Upper lobe of left lung (tissue), 6 donors: ENCODE measurements at regions not wholly inside any gene's neighbourhood (a gene's known extent, or its start where the extent isn't known, plus 50 kb on each side); places are given as distances from the start of the nearest gene placed in this dataset.
"Not testable (repeated sequence)": the region's sequence is repeated elsewhere in the genome, so short reads cannot be mapped to it uniquely, and the experiment has no call there.

Experiments used
- ATAC-seq, 2 donors: fragments of 200-7000 bp; cut with Tn5 transposase; one replicate each; pipeline ENCODE4 v1.9.1; 2022; ENCODE audit warnings: mild to moderate bottlenecking in 2 of 2, moderate library complexity in 2 of 2; ENCODE audit not compliant: low FRiP score in 2 of 2
- DNase-seq, 2 donors: peaks; one replicate each; pipeline ENCODE4 v3.0.0-alpha.2; 2019 to 2020
- H3K27ac ChIP-seq, 4 donors: fragments of 200-600 bp; sonication (generic); one replicate each; pipeline ENCODE4 v1.5.1; 2016 to 2019
- H3K27me3 ChIP-seq, 4 donors: fragments of 200-600 bp; sonication (generic); one replicate each; pipeline ENCODE4 v1.5.1; 2017 to 2019
- H3K36me3 ChIP-seq, 4 donors: fragments of 200-600 bp; sonication (generic); one replicate each; pipeline ENCODE4 v1.5.1; 2016 to 2019
- H3K4me1 ChIP-seq, 4 donors: fragments of 200-600 bp; sonication (generic); one replicate each; pipeline ENCODE4 v1.5.1; 2018 to 2019
- H3K4me3 ChIP-seq, 4 donors: fragments of 200-600 bp; sonication (generic); one replicate each; pipeline ENCODE4 v1.5.1; 2017 to 2019; ENCODE audit warnings: mild to moderate bottlenecking in 2 of 4, moderate library complexity in 1 of 4
- H3K9me3 ChIP-seq, 4 donors: fragments of 200-600 bp; sonication (generic); one replicate each; pipeline ENCODE4 v1.5.1; 2018 to 2019
- EP300 ChIP-seq, 4 donors: sonication (generic); formaldehyde crosslinking; IDR thresholded peaks; one replicate each; pipeline ENCODE4 v1.5.1; 2017; ENCODE audit warnings: antibody characterized with exemption in 4 of 4, control low read depth in 2 of 4
- POLR2A ChIP-seq, 4 donors: fragments of 450-650 bp; IDR thresholded peaks; one replicate each; pipeline ENCODE4 v1.5.1; 2016 to 2017; ENCODE audit warnings: antibody characterized with exemption in 4 of 4, mild to moderate bottlenecking in 2 of 4
- POLR2AphosphoS5 ChIP-seq, 2 donors: sonication (generic); formaldehyde crosslinking; IDR thresholded peaks; one replicate each; pipeline ENCODE4 v1.5.1; 2017; ENCODE audit warnings: antibody characterized with exemption in 2 of 2
- whole genome bisulfite sequencing, 2 donors: methylation state at CpG; one replicate each; pipeline ENCODE4 v1.1.5; 2017 to 2018; 5-methylcytosine and 5-hydroxymethylcytosine counted together
- TF ChIP-seq, protein P1 (sequence below), 6 experiments: fragments of 450-650 bp in 4 of 6; fragments of 200-600 bp in 2 of 6; sonication (generic) in 2 of 6; IDR thresholded peaks; one replicate each; pipeline ENCODE4 v1.5.1; 2016 to 2019; ENCODE audit warnings: antibody characterized with exemption in 6 of 6
- donor health status: DM: no; HTN: no; CAD: no; lungs with moderate emphysema.
- donor health status: DM: no; HTN: yes; CAD: no; lungs with severe emphysema.

DNA sequence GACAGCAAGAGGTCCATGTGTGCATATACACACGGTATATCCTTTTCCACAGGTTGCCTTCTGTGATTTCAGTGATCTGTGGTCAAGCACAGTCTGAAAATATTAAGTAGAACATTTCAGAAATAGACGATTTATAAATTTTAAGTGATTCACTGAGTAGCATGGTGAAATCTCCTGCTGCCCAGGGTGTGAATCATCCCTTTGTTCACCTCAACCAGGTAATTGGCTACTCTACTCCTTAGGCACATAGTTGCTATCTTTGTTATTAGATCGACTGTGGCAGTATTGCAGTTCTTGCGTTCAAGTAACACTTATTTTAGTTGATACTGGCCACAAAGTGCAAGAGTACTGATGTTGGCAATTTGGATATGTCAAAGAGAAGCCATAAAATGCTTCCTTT, 1421.7 kb downstream of the GRIK2 start:
- H3K27me3 ChIP-seq = no peaks in the 10 kb centered on the region
- no peak overlapping the region for H3K27ac ChIP-seq
- no peaks in the 10 kb centered on the region for H3K4me1 ChIP-seq
- DNase-seq (no peak), ATAC-seq (no peak)
- H3K36me3 ChIP-seq = no peaks in the 10 kb centered on the region
- 65 to 86% methylated on average over 4 of the region's 4 CpGs for WGBS, 2 donors
- no peaks in the 10 kb centered on the region for H3K9me3 ChIP-seq
- no peak for TF ChIP-seq POLR2A (IDR thresholded peaks at IDR 0.05)
- no peak for TF ChIP-seq POLR2AphosphoS5 (IDR thresholded peaks at IDR 0.05)
- TF ChIP-seq EP300 (IDR thresholded peaks at IDR 0.05) = no peak
- H3K4me3 ChIP-seq = no peak overlapping the region

DNA sequence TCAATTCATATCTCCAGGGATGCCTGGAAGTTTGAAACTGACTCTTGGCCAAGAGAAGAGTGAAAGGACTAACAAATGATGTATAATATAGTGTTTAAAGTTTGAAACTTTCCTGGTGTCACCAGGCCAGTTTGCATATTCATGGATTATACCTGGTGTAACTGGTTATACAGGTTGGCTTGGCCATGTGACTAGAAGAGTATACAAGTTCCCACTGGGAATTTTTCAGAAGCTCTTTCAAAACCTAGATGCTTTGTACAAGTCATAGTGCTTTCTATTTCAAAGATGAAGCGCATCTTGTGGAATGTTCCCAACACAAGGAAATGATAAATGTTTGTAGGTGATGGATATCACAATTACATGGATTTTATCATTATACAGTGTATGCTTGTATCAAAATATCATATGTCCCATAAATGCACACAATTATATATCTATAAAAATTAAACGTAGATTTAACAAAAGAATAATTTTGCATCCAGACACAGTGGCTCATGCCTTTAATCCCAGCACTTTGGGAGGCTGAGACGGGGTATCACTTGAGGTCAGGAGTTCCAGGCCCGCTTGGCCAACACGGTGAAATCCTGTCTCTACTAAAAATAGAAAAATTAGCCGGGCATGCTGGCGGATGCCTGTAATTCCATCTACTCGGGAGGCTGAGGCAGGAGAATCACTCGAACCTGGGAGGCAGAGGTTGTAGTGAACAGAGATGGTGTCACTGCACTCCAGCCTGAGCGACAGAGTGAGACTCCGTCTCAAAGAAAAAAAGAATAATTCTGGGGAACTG, 1420.2 kb downstream of the GRIK2 start:
- 81 to 88% methylated on average over 11 of the region's 11 CpGs for WGBS, 2 donors
- no peaks in the 10 kb centered on the region for H3K36me3 ChIP-seq
- H3K27me3 ChIP-seq = no peaks in the 10 kb centered on the region
- no peaks in the 10 kb centered on the region for H3K9me3 ChIP-seq
- no peak overlapping the region for H3K27ac ChIP-seq
- TF ChIP-seq POLR2A (IDR thresholded peaks at IDR 0.05) = no peak
- TF ChIP-seq, protein P1, sequence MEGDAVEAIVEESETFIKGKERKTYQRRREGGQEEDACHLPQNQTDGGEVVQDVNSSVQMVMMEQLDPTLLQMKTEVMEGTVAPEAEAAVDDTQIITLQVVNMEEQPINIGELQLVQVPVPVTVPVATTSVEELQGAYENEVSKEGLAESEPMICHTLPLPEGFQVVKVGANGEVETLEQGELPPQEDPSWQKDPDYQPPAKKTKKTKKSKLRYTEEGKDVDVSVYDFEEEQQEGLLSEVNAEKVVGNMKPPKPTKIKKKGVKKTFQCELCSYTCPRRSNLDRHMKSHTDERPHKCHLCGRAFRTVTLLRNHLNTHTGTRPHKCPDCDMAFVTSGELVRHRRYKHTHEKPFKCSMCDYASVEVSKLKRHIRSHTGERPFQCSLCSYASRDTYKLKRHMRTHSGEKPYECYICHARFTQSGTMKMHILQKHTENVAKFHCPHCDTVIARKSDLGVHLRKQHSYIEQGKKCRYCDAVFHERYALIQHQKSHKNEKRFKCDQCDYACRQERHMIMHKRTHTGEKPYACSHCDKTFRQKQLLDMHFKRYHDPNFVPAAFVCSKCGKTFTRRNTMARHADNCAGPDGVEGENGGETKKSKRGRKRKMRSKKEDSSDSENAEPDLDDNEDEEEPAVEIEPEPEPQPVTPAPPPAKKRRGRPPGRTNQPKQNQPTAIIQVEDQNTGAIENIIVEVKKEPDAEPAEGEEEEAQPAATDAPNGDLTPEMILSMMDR (IDR thresholded peaks at IDR 0.05) = no peak
- TF ChIP-seq POLR2AphosphoS5 (IDR thresholded peaks at IDR 0.05) = no peak
- no peak for TF ChIP-seq EP300 (IDR thresholded peaks at IDR 0.05)
- ATAC-seq (no peak), DNase-seq (no peak)
- no peaks in the 10 kb centered on the region for H3K4me1 ChIP-seq
- no peak overlapping the region for H3K4me3 ChIP-seq

DNA sequence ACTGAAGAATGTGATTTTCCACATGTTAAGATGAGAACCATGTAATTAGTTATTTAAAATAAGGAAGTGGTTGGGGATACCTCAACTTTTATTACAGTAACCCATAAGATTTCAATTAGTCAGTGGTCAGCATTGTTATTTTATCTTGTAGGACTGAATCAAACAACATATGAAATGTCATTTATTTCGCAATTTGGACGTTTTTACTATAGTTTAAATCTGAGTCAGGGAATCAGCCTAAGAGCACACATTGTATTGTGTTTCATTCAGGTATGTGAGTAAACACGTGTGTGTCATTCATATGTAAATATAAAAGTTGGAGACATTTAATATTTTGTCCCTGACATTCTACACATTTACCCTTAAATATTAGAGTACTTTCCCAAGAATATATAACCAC, 1418.7 kb downstream of the GRIK2 start:
- no peak for ATAC-seq
- 57 to 60% methylated on average over 3 of the region's 3 CpGs for WGBS, 2 donors
- TF ChIP-seq EP300 (IDR thresholded peaks at IDR 0.05) (no peak), POLR2AphosphoS5 (IDR thresholded peaks at IDR 0.05) (no peak), POLR2A (IDR thresholded peaks at IDR 0.05) (no peak)
- TF ChIP-seq, protein P1 (IDR thresholded peaks at IDR 0.05) = no peak
- no peak for DNase-seq
- no peak overlapping the region for H3K4me3 ChIP-seq
- H3K27me3 ChIP-seq = no peaks in the 10 kb centered on the region
- H3K4me1 ChIP-seq = no peaks in the 10 kb centered on the region
- no peaks in the 10 kb centered on the region for H3K9me3 ChIP-seq
- no peaks in the 10 kb centered on the region for H3K36me3 ChIP-seq
- no peak overlapping the region for H3K27ac ChIP-seq

DNA sequence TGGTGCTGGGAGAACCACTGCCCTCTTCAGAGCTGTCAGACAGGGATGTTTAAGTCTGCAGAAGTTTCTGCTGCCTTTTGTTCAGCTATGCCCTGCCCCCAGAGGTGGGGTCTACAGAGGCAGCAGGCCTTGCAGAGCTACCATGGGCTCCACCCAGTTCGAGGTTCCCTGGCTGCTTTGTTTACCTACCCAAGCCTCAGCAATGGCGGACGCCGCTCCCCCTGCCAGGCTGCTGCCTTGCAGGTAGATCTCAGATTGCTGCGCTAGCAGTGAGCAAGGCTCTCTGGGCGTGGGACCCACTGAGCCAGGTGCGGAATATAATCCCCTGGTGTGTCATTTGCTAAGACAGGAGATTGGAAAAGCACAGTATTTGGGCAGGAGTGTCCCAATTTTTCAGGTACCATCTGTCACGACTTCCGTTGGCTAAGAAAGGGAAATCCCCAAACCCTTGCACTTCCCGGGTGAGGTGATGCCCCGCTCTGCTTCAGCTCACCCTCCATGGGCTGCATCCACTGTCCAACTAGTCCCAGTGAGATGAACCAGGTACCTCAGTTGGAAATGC, 1415.5 kb downstream of the GRIK2 start:
- WGBS, 2 donors = 92 to 93% methylated on average over 11 of the region's 11 CpGs

DNA sequence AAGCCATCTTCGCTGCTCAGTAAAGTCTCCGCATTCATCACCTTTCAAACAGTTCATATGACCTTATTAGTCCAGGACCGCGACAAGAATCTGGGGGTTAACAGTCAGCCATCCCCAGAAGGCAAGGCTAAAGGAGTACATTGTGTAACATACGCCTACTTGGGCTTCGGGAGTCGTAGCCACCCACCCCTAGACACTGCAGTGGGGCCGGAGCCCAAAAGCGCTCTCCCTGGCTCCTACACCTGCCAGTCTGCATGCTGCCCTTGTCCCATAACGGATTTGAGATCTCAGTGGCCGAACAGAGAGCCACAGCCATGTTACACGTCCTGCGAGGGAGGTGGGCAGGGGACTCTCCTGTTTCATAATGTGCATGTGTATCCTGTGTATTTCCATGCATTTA, 1405.5 kb downstream of the GRIK2 start:
- Histone ChIP-seq H3K4me1 (no peaks in the 10 kb centered on the region), H3K27me3 (no peaks in the 10 kb centered on the region), H3K9me3 (no peaks in the 10 kb centered on the region), H3K27ac (no peak overlapping the region), H3K4me3 (no peak overlapping the region), H3K36me3 (no peaks in the 10 kb centered on the region)
- ATAC-seq (no peak), DNase-seq (no peak)
- 72 to 81% methylated on average over 13 of the region's 13 CpGs for WGBS, 2 donors
- TF ChIP-seq, protein P1 (IDR thresholded peaks at IDR 0.05) = no peak
- TF ChIP-seq POLR2A (IDR thresholded peaks at IDR 0.05) = no peak
- no peak for TF ChIP-seq EP300 (IDR thresholded peaks at IDR 0.05)
- TF ChIP-seq POLR2AphosphoS5 (IDR thresholded peaks at IDR 0.05) = no peak

More for the DNA sequence above, 1415.5 kb downstream of the GRIK2 start:
- H3K9me3 ChIP-seq, ATAC-seq, H3K4me1 ChIP-seq, H3K27ac ChIP-seq, H3K36me3 ChIP-seq, H3K27me3 ChIP-seq, H3K4me3 ChIP-seq: not testable (repeated sequence)
- peak in 1 of 2 donors; percentile 25 for DNase-seq

DNA sequence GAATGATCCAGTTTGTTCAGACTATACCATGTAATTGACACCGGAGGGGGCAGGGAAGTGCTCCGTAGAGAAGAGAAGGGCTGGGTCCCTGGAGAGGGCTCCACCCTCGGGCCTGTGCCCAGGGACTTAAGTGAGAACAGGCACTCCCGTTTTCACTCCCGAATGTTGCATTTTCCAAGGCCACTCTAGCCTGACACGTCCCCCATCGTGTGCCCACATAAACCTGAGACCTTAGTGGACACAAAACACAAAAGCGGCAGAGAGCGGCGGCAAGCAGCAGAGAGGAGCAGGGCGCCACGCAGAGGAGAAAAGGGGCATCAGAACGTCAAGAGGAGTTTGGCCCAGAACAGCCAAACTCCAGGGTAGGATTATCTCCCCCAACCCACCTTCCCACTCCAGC, 1405.1 kb downstream of the GRIK2 start:
- 10 to 20% methylated on average over 12 to 13 of the region's 13 CpGs for WGBS, 2 donors
- DNase-seq (no peak), ATAC-seq (no peak)
- no peaks in the 10 kb centered on the region for H3K9me3 ChIP-seq
- H3K36me3 ChIP-seq = no peaks in the 10 kb centered on the region
- H3K4me1 ChIP-seq = no peaks in the 10 kb centered on the region
- H3K4me3 ChIP-seq = no peak overlapping the region
- no peak overlapping the region for H3K27ac ChIP-seq
- no peaks in the 10 kb centered on the region for H3K27me3 ChIP-seq
- no peak for TF ChIP-seq POLR2A (IDR thresholded peaks at IDR 0.05)
- TF ChIP-seq EP300 (IDR thresholded peaks at IDR 0.05) = no peak
- TF ChIP-seq POLR2AphosphoS5 (IDR thresholded peaks at IDR 0.05) = no peak
- TF ChIP-seq, protein P1 (IDR thresholded peaks at IDR 0.05) = no peak
